ENCODE measurements at regions not wholly inside any gene's neighbourhood (a gene's known extent, or its start where the extent isn't known, plus 50 kb on each side); places are given as distances from the start of the nearest gene placed in this dataset.

GRCh38 chr2:103898561-103898960, 955.4 kb upstream of the POU3F3 start:
- Mint-ChIP-seq H3K4me3 (ENCODE audit: low read depth, unreplicated experiment) (no peak overlapping the region), H3K27me3 (ENCODE audit: unreplicated experiment) (no peaks in the 10 kb centered on the region), H3K9me3 (ENCODE audit: low read depth, unreplicated experiment) (peaks cover 6% of the 10 kb centered on the region), H3K27ac (ENCODE audit: unreplicated experiment) (no peak overlapping the region), H3K36me3 (ENCODE audit: insufficient read depth, unreplicated experiment) (no peaks in the 10 kb centered on the region), H3K4me1 (ENCODE audit: low read depth, unreplicated experiment) (no peaks in the 10 kb centered on the region)
- no peak for DNase-seq
- intact Hi-C loops (cut with micrococcal nuclease; ENCODE audit: unreplicated experiment) = no loop called here
- CTCF ChIA-PET = no interaction called here
- BruUV-seq (replicated peaks) = no TSS peak
- TF ChIP-seq CTCF (IDR thresholded peaks at IDR 0.05; ENCODE audit: unreplicated experiment) = no peak

- Mint-ChIP-seq H3K4me1 (ENCODE audit: low read depth, unreplicated experiment) (no peaks in the 10 kb centered on the region), H3K36me3 (ENCODE audit: insufficient read depth, unreplicated experiment) (no peaks in the 10 kb centered on the region), H3K4me3 (ENCODE audit: low read depth, unreplicated experiment) (no peak overlapping the region), H3K27me3 (ENCODE audit: unreplicated experiment) (no peaks in the 10 kb centered on the region), H3K27ac (ENCODE audit: unreplicated experiment) (no peak overlapping the region), H3K9me3 (ENCODE audit: low read depth, unreplicated experiment) (peaks cover 5% of the 10 kb centered on the region)
- intact Hi-C loops (cut with micrococcal nuclease; ENCODE audit: unreplicated experiment) = no loop called here
- no TSS peak for BruUV-seq (replicated peaks)
- DNase-seq = no peak
- no peak for TF ChIP-seq CTCF (IDR thresholded peaks at IDR 0.05; ENCODE audit: unreplicated experiment)
- CTCF ChIA-PET = no interaction called here
These were observed 951.6 kb upstream of the POU3F3 start for GRCh38 chr2:103902347-103902746.

GRCh38 chr2:103921161-103921560, 932.8 kb upstream of the POU3F3 start:
- no TSS peak for BruUV-seq (replicated peaks)
- H3K36me3 Mint-ChIP-seq (ENCODE audit: insufficient read depth, unreplicated experiment) = no peaks in the 10 kb centered on the region

GRCh38 chr2:103942199-103942598, 911.7 kb upstream of the POU3F3 start:
- Mint-ChIP-seq H3K4me3 (ENCODE audit: low read depth, unreplicated experiment) (no peak overlapping the region), H3K4me1 (ENCODE audit: low read depth, unreplicated experiment) (no peaks in the 10 kb centered on the region), H3K27ac (ENCODE audit: unreplicated experiment) (no peak overlapping the region), H3K36me3 (ENCODE audit: insufficient read depth, unreplicated experiment) (no peaks in the 10 kb centered on the region), H3K9me3 (ENCODE audit: low read depth, unreplicated experiment) (peaks cover 4% of the 10 kb centered on the region), H3K27me3 (ENCODE audit: unreplicated experiment) (no peaks in the 10 kb centered on the region)
- CTCF ChIA-PET = no interaction called here
- BruUV-seq (replicated peaks) = no TSS peak
- no peak for DNase-seq
- no peak for TF ChIP-seq CTCF (IDR thresholded peaks at IDR 0.05; ENCODE audit: unreplicated experiment)
- intact Hi-C loops (cut with micrococcal nuclease; ENCODE audit: unreplicated experiment) = no loop called here

More at GRCh38 chr2:103921161-103921560, 932.8 kb upstream of the POU3F3 start:
- H3K27me3 Mint-ChIP-seq (ENCODE audit: unreplicated experiment) = no peaks in the 10 kb centered on the region
- DNase-seq = no peak
- intact Hi-C loops (cut with micrococcal nuclease; ENCODE audit: unreplicated experiment) = no loop called here
- no peaks in the 10 kb centered on the region for H3K4me1 Mint-ChIP-seq (ENCODE audit: low read depth, unreplicated experiment)
- H3K4me3 Mint-ChIP-seq (ENCODE audit: low read depth, unreplicated experiment) = no peak overlapping the region
- TF ChIP-seq CTCF (IDR thresholded peaks at IDR 0.05; ENCODE audit: unreplicated experiment) = no peak
- H3K27ac Mint-ChIP-seq (ENCODE audit: unreplicated experiment) = no peak overlapping the region
- H3K9me3 Mint-ChIP-seq (ENCODE audit: low read depth, unreplicated experiment) = peaks cover 9% of the 10 kb centered on the region
- CTCF ChIA-PET = no interaction called here

GRCh38 chr2:103945083-103945482, 908.8 kb upstream of the POU3F3 start:
- Mint-ChIP-seq H3K27ac (ENCODE audit: unreplicated experiment) (no peak overlapping the region), H3K27me3 (ENCODE audit: unreplicated experiment) (no peaks in the 10 kb centered on the region), H3K36me3 (ENCODE audit: insufficient read depth, unreplicated experiment) (no peaks in the 10 kb centered on the region), H3K9me3 (ENCODE audit: low read depth, unreplicated experiment) (peaks cover 6% of the 10 kb centered on the region), H3K4me1 (ENCODE audit: low read depth, unreplicated experiment) (no peaks in the 10 kb centered on the region), H3K4me3 (ENCODE audit: low read depth, unreplicated experiment) (no peak overlapping the region)
- CTCF ChIA-PET = no interaction called here
- no peak for DNase-seq
- no TSS peak for BruUV-seq (replicated peaks)
- no peak for TF ChIP-seq CTCF (IDR thresholded peaks at IDR 0.05; ENCODE audit: unreplicated experiment)
- intact Hi-C loops (cut with micrococcal nuclease; ENCODE audit: unreplicated experiment) = no loop called here

Data from Calu3 (cell line).